Suprapubic skin (tissue), 3 donors: ENCODE measurements at regions not wholly inside any gene's neighbourhood (a gene's known extent, or its start where the extent isn't known, plus 50 kb on each side); places are given as distances from the start of the nearest gene placed in this dataset.

ENCODE experiments used
- CTCF ChIP-seq, 2 donors: fragments of 200-600 bp in 1 of 2; fragments of 450-650 bp in 1 of 2; sonication (generic) in 1 of 2; IDR thresholded peaks; one replicate each; pipeline ENCODE4 v1.5.1; 2016 to 2019; ENCODE audit warnings: antibody characterized with exemption in 2 of 2, mild to moderate bottlenecking in 1 of 2, moderate library complexity in 1 of 2
- POLR2A ChIP-seq, 2 donors: fragments of 450-650 bp; IDR thresholded peaks; one replicate each; pipeline ENCODE4 v1.6.1; 2017; ENCODE audit warnings: antibody characterized with exemption in 2 of 2, mild to moderate bottlenecking in 2 of 2, moderate library complexity in 2 of 2

GRCh38 chr5:143543358-143544255 lies 140.1 kb upstream of the NR3C1 start:
- TF ChIP-seq POLR2A (IDR thresholded peaks at IDR 0.05) (no peak), CTCF (IDR thresholded peaks at IDR 0.05) (no peak)
